Thyroid gland (tissue), 4 donors: ENCODE measurements at regions not wholly inside any gene's neighbourhood (a gene's known extent, or its start where the extent isn't known, plus 50 kb on each side); places are given as distances from the start of the nearest gene placed in this dataset.

ENCODE experiments used
- CTCF ChIP-seq, 6 experiments: fragments of 200-600 bp in 3 of 6; fragments of 450-650 bp in 3 of 6; sonication (generic) in 3 of 6; IDR thresholded peaks; one replicate each; pipeline ENCODE4 v1.5.1; 2016 to 2019; ENCODE audit warnings: antibody characterized with exemption in 6 of 6, mild to moderate bottlenecking in 2 of 6, inconsistent platforms in 1 of 6, moderate library complexity in 1 of 6
- POLR2A ChIP-seq, 2 donors: fragments of 450-650 bp; IDR thresholded peaks; one replicate each; pipeline ENCODE4 v1.6.1; 2017; ENCODE audit warnings: antibody characterized with exemption in 2 of 2, mild to moderate bottlenecking in 2 of 2, moderate library complexity in 1 of 2

GRCh38 chr22:47446331-47446730 is 683.9 kb downstream of the TBC1D22A start:
- TF ChIP-seq CTCF (IDR thresholded peaks at IDR 0.05) (no peak), POLR2A (IDR thresholded peaks at IDR 0.05) (no peak)
